Naive thymus-derived CD8-positive, alpha-beta T cell (primary cell): ENCODE measurements at regions not wholly inside any gene's neighbourhood (a gene's known extent, or its start where the extent isn't known, plus 50 kb on each side); places are given as distances from the start of the nearest gene placed in this dataset.

Experiments used
- ATAC-seq, 2 donors: fragments of 150-1000 bp; cut with Tn5 transposase in 1 of 2; sonication (Bioruptor Pico), chemical (Tn5 transposase) in 1 of 2; 1 replicate in 1 of 2; 2 replicates in 1 of 2; pipeline ENCODE4 v1.10.0; 2021; ENCODE audit warnings: mild to moderate bottlenecking in 2 of 2, moderate library complexity in 2 of 2
- POLR2A ChIA-PET: fragments of 350-600 bp; sonication (Branson Sonifier 250); formaldehyde crosslinking; loops from one replicate; lab custom pipeline; 2021; ENCODE audit warnings: antibody characterized with exemption; lab: Charles Lee
- DNase-seq, 10 donors: peaks; one replicate each; pipeline versions ENCODE4 v3.0.0 to v3.0.0-alpha.2; 2020 to 2022
- H3K27ac Mint-ChIP-seq, 10 donors: one replicate each; pipeline ENCODE4 v1.8.0; 2020 to 2022; ENCODE audit warnings: mild to moderate bottlenecking in 10 of 10, mixed read lengths in 10 of 10, moderate library complexity in 4 of 10, inconsistent platforms in 1 of 10
- H3K27me3 Mint-ChIP-seq, 5 donors: one replicate each; pipeline ENCODE4 v1.8.0; 2021 to 2022; ENCODE audit warnings: mixed read lengths in 5 of 5
- H3K36me3 Mint-ChIP-seq, 3 donors: one replicate each; pipeline ENCODE4 v1.8.0; 2020 to 2022; ENCODE audit warnings: mixed read lengths in 3 of 3, mild to moderate bottlenecking in 2 of 3, inconsistent platforms in 1 of 3
- H3K4me1 Mint-ChIP-seq, 4 donors: one replicate each; pipeline ENCODE4 v1.8.0; 2021 to 2022; ENCODE audit warnings: mixed read lengths in 4 of 4
- H3K4me3 Mint-ChIP-seq, 10 donors: one replicate each; pipeline ENCODE4 v1.8.0; 2020 to 2022; ENCODE audit warnings: mild to moderate bottlenecking in 10 of 10, mixed read lengths in 10 of 10, moderate library complexity in 6 of 10, inconsistent platforms in 1 of 10
- H3K9me3 Mint-ChIP-seq, 9 donors: one replicate each; pipeline ENCODE4 v1.8.0; 2020 to 2022; ENCODE audit warnings: mixed read lengths in 9 of 9, mild to moderate bottlenecking in 3 of 9, inconsistent platforms in 1 of 9, moderate library complexity in 1 of 9

DNA sequence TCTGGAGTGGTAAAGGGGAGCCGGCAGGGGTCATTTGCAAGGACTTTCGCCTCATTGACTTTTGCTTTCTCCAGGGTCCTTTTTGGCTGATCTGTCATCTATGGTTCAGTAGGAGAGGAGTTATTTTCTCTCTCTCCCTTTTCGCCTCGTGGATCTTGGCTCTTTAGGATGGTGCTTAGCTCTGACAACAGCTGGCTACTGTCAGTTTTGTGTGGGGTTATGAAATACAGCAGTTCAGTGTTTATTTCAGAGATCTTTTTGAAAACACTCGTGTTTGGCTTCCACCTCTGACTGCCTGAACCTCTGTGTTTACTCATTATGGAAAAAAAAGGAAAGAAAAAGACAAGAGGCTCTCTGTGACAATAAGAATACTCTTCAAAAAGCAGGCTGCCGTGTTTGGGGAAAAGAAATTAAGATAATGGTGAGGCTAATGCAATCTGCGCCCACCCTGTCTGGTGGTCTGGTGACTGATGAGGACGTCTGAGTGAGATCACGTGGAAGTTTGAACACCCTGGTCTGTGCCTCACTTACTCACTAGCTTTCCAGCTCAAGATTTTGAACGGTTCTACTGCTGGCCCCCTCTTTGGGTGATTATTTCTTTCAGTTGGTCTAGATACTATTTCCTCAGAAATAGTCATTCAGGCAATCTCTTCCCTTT is 567.7 kb downstream of the CAAP1 start:
- DNase-seq (no peak), ATAC-seq (no peak)
- Mint-ChIP-seq H3K4me1 (no peaks in the 10 kb centered on the region), H3K4me3 (no peak overlapping the region), H3K36me3 (no peaks in the 10 kb centered on the region), H3K27ac (no peak overlapping the region), H3K9me3 (peaks cover 0 to 16% (median 2%) of the 10 kb centered on the region in 9 donors), H3K27me3 (no peaks in the 10 kb centered on the region)
- POLR2A ChIA-PET = no interaction called here

DNA sequence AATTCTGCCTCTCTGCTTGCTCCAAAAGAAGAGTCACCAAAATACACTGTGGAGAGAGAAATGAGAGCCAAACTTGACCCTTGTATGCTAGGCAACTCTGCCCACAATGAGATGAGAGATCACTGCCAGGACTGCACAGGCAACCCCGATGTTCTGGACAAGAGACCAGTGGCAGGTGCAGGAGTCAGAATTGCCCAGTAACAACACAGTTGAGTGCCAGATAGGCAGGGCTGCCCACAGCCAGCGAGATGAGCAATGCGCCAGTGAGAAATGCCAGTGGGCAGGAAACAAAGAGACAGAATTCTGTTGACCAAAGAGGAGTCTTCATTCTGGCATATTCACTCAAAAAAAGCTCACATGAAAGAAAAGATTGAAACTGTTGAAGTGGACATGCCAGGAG is 570.7 kb downstream of the CAAP1 start:
- Mint-ChIP-seq H3K9me3 (peaks cover 0 to 16% (median 0%) of the 10 kb centered on the region in 9 donors), H3K36me3 (no peaks in the 10 kb centered on the region), H3K27me3 (no peaks in the 10 kb centered on the region), H3K4me1 (no peaks in the 10 kb centered on the region), H3K27ac (no peak overlapping the region), H3K4me3 (no peak overlapping the region)
- POLR2A ChIA-PET = no interaction called here
- ATAC-seq = no peak
- DNase-seq = no peak

DNA sequence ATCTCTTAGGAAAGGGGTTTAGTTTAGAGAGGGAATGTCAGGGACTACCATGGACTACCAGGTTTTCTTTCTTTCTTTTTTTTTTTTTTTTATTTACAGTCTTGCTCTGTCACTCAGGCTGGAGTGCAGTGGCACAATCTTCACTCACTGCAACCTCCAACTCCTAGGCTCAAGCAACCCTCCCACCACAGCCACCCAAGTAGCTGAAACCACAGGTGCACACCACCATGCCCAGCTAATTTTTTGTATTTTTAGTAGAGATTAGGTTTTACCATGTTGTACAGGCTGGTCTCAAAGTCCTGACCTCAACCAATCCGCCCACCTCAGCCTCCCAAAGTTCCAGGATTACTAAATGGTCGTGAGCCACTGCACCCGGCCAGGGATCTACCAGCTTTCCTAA is 572.7 kb downstream of the CAAP1 start:
- Mint-ChIP-seq H3K36me3 (no peaks in the 10 kb centered on the region), H3K27me3 (no peaks in the 10 kb centered on the region), H3K27ac (no peak overlapping the region), H3K4me1 (no peaks in the 10 kb centered on the region), H3K9me3 (peaks cover 0 to 24% (median 0%) of the 10 kb centered on the region in 9 donors), H3K4me3 (no peak overlapping the region)
- POLR2A ChIA-PET = no interaction called here
- no peak for DNase-seq
- no peak for ATAC-seq

DNA sequence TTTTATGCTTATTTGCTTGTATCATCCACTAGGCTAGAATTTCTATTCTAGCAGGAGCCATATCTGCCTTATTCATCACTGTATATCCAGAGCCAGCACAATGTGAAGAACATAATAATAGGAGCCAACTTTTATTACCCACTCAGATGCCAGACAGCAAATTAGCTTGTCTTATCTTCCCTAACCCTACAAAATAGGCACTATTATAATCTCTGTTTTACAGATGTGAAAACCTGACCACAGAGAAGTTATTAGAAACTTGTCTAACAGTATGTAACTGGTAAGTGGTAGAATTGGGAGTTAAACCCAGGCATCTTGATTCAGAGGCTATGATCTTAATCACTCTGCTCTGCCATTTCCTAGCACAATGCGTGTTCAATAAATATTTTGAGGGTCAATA is 579.5 kb downstream of the CAAP1 start:
- H3K4me3 Mint-ChIP-seq = no peak overlapping the region
- H3K9me3 Mint-ChIP-seq = peaks cover 0 to 18% (median 3%) of the 10 kb centered on the region in 9 donors
- H3K27me3 Mint-ChIP-seq = no peaks in the 10 kb centered on the region
- no peak for DNase-seq
- H3K36me3 Mint-ChIP-seq = no peaks in the 10 kb centered on the region
- H3K4me1 Mint-ChIP-seq = no peaks in the 10 kb centered on the region
- no peak overlapping the region for H3K27ac Mint-ChIP-seq
- no peak for ATAC-seq
- POLR2A ChIA-PET = no interaction called here

DNA sequence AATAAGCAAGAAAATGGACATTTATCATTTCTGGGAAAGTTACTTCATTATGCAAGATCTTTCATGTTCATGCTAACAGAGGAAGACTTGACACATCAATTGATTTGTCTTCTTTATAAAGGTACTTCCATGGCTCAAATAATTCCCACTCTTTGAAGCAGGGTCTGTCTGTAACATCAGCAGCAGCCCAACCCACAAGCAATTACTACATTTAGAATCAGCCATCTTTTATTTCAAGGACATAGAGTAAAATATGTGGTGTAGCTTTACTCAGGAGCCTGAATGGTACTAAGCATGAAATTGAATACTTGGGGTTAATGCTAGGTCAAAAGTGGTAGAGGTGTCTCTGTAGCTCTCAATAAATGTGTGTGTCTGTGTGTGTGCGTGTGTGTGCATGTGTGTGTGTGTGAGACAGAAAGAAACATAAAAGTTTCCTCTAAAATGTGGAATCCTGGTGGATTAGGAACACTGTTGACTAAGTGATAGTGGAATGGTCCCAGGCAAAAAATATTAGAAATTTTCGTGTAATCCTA is 581.1 kb downstream of the CAAP1 start:
- no peak overlapping the region for H3K27ac Mint-ChIP-seq
- peaks cover 0 to 33% (median 5%) of the 10 kb centered on the region in 9 donors for H3K9me3 Mint-ChIP-seq
- ATAC-seq = no peak

DNA sequence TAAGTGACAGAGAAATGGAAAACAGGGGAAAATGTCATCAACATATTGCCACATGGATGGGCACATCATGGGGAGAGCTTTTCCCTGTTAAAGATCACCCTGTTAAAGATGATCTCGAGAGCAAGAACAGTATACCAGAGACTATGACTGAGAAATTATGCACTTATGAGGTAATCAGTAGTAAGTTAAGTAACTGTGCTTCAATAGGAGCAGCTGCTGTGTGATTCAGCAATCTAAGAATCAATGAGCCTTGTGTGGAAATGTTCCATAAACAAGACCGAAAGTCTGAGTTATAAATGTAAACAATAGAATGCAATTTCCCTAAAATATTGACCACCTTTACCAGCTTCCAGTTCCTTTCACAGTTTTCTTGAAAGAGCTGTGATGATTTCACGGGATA is 582.3 kb downstream of the CAAP1 start:
- Mint-ChIP-seq H3K9me3 (peaks cover 0 to 32% (median 5%) of the 10 kb centered on the region in 9 donors), H3K36me3 (peaks cover 0 to 4% (median 0%) of the 10 kb centered on the region in 3 donors)

More for the DNA sequence above, 581.1 kb downstream of the CAAP1 start:
- peaks cover 0 to 3% (median 0%) of the 10 kb centered on the region in 3 donors for H3K36me3 Mint-ChIP-seq
- POLR2A ChIA-PET = no interaction called here
- no peak for DNase-seq
- H3K4me3 Mint-ChIP-seq = no peak overlapping the region
- peaks cover 0 to 2% (median 0%) of the 10 kb centered on the region in 4 donors for H3K4me1 Mint-ChIP-seq
- no peaks in the 10 kb centered on the region for H3K27me3 Mint-ChIP-seq

DNA sequence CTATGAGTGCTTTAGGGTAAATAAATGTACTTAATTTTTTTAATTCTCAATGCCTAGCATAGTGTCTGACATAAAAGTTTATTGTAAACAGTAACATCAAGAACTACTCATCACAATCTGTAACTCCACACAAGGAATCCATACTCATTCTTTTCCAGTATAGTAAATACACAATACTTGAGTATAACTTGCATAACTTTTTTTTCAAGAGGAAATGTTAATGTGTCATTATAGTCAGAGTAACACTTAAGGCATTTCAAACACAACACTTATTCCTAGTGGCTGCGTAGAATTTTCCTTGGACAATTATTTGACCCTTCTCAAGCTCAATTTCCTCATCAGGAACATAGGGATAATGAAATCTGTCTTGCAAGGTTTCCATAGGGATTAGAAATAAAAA is 584.3 kb downstream of the CAAP1 start:
- DNase-seq (no peak), ATAC-seq (no peak)
- POLR2A ChIA-PET = no interaction called here
- no peak overlapping the region for H3K4me3 Mint-ChIP-seq
- H3K27me3 Mint-ChIP-seq = no peaks in the 10 kb centered on the region
- no peak overlapping the region for H3K27ac Mint-ChIP-seq
- peaks cover 0 to 2% (median 0%) of the 10 kb centered on the region in 4 donors for H3K4me1 Mint-ChIP-seq
- peaks cover 0 to 4% (median 0%) of the 10 kb centered on the region in 3 donors for H3K36me3 Mint-ChIP-seq
- peaks cover 0 to 28% (median 5%) of the 10 kb centered on the region in 9 donors for H3K9me3 Mint-ChIP-seq

More for the DNA sequence above, 582.3 kb downstream of the CAAP1 start:
- H3K27me3 Mint-ChIP-seq = no peaks in the 10 kb centered on the region
- H3K4me1 Mint-ChIP-seq = peaks cover 0 to 2% (median 0%) of the 10 kb centered on the region in 4 donors
- no peak overlapping the region for H3K27ac Mint-ChIP-seq
- POLR2A ChIA-PET = no interaction called here
- ATAC-seq (no peak), DNase-seq (no peak)
- H3K4me3 Mint-ChIP-seq = no peak overlapping the region

DNA sequence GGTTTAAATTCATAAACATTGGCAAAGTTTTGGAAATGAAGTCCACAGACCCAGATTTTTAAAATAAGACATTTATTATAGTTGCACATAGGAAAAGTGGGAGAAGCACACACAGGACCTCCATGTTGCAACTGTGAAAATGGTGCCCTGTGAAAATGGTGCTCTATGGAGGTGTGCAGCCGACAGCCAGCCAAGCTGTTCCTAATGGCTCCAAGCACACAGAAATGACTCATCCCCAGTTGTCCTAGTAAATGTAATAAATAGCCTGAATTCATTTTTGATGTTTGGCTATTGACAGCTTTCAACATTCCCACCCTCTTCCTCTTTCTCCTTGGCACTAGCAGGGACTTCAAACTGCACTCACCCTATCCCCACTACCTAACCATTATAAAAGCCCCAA is 590.9 kb downstream of the CAAP1 start:
- Mint-ChIP-seq H3K27ac (no peak overlapping the region), H3K9me3 (peaks cover 0 to 26% (median 9%) of the 10 kb centered on the region in 9 donors), H3K4me3 (no peak overlapping the region), H3K36me3 (peaks cover 0 to 3% (median 0%) of the 10 kb centered on the region in 3 donors), H3K4me1 (peaks cover 0 to 1% (median 0%) of the 10 kb centered on the region in 4 donors), H3K27me3 (no peaks in the 10 kb centered on the region)
- POLR2A ChIA-PET = no interaction called here
- DNase-seq (no peak), ATAC-seq (no peak)

DNA sequence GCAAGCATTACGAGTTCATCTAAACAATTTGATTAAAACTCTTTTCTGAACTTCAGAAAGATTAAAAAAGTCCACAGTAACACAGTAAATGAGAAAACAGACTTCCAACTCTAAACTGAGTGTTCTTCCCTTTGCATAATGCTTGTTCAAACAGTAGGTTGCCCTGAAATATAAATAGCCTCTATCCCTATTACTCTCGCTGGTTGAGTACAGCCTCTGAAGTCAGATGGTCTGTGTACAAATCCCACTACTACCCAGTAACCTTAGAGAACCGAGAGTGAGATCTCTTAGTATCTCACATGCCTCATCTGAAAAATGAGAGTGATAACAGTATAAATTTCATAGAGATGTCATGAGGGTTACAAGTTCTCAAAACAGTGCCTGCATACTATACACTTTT is 591.6 kb downstream of the CAAP1 start:
- H3K27me3 Mint-ChIP-seq = no peaks in the 10 kb centered on the region
- no peak for DNase-seq
- no peak overlapping the region for H3K27ac Mint-ChIP-seq
- no peak overlapping the region for H3K4me3 Mint-ChIP-seq
- no peak for ATAC-seq
- H3K4me1 Mint-ChIP-seq = no peaks in the 10 kb centered on the region
- no peaks in the 10 kb centered on the region for H3K36me3 Mint-ChIP-seq
- peaks cover 0 to 21% (median 8%) of the 10 kb centered on the region in 9 donors for H3K9me3 Mint-ChIP-seq
- POLR2A ChIA-PET = no interaction called here

DNA sequence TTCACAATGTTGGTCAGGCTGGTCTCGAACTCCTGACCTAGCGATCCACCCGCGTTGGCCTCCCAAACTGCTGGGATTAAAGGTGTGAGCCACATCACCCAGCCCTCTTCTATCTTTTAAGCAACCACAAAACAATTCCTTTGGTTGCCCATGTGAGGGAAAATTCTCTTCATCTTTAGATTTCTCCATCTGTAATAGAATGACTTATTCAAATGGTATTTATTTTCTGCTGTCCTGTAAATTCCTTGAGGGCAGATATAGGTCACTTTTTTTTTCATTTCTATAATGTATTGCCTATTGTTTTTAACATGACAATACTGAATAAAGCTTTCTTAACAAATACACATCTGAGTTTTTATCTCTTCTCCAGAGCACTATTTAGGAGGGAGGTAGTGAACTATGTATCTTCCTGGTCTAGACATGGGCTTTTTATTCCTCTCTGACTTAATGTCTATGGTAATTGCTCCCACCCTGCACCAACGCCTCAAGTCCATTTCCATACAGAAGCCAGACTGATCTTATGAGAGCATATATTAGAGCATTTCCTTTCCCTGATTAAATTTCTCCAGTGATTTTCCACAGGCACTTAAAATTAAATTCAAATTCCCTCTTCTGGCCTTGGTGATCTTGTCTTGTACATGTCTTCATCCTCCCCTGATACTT is 595.6 kb downstream of the CAAP1 start:
- Mint-ChIP-seq H3K9me3 (peaks cover 0 to 16% (median 8%) of the 10 kb centered on the region in 9 donors), H3K27ac (no peak overlapping the region), H3K4me1 (no peaks in the 10 kb centered on the region), H3K4me3 (no peak overlapping the region), H3K27me3 (no peaks in the 10 kb centered on the region), H3K36me3 (no peaks in the 10 kb centered on the region)
- ATAC-seq (no peak), DNase-seq (no peak)
- POLR2A ChIA-PET = no interaction called here

DNA sequence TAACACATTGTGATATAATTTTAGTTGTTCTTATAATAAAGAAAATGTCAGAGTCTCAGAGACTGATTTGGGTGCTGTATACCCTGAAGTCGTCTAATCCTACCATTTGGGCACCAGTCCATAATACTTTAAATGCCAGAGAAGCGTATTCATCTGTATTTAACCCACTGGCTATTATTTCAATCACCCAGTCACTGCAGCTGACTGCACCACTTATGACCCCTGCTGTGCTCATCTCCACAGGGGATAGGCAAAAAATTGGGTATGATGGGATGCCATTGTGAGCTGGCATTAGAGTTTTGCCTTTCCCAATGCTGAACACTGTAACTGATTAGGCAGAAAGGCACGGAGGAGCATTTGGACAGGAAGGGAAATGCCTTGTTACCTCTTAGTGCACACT is 599.7 kb downstream of the CAAP1 start:
- POLR2A ChIA-PET = no interaction called here
- no peaks in the 10 kb centered on the region for H3K27me3 Mint-ChIP-seq
- no peak overlapping the region for H3K27ac Mint-ChIP-seq
- H3K36me3 Mint-ChIP-seq = peaks cover 0 to 9% (median 0%) of the 10 kb centered on the region in 3 donors
- peaks cover 7 to 35% (median 21%) of the 10 kb centered on the region in 9 donors for H3K9me3 Mint-ChIP-seq
- no peak for ATAC-seq
- no peak overlapping the region for H3K4me3 Mint-ChIP-seq
- no peak for DNase-seq
- no peaks in the 10 kb centered on the region for H3K4me1 Mint-ChIP-seq

DNA sequence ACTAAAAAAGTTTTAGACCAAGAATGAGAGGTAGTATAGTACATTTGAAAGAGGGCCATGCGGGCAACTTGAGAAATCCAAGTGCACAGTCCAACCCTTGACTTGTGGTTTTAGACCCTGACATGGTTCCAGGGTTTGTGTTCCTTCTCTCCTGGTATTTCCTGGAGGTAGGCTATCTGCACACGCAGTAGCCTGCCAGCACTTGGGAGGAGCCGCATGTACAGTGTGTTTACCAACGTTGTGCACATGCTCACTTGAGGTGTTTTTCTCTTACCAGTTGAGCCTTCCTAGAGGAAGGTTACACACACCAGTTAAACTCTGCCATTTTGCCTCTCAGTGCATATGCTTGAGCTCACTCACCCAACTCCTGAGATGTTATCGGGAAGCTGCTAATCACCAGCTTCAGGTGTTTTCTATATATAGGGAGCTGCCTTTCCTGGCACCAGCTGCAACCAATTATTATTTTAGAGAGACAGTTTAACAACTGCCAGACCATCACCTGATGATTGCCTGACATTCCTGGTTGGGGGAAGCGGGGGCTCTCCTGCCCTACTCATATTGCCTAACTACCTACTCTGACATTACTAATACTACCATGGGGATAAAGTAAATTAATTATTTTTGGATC is 593.4 kb upstream of the TUSC1 start:
- Mint-ChIP-seq H3K9me3 (peaks cover 0 to 10% (median under 1%) of the 10 kb centered on the region in 9 donors), H3K4me3 (no peak overlapping the region), H3K27me3 (no peaks in the 10 kb centered on the region), H3K4me1 (no peaks in the 10 kb centered on the region), H3K27ac (no peak overlapping the region), H3K36me3 (no peaks in the 10 kb centered on the region)
- ATAC-seq = no peak
- no peak for DNase-seq
- POLR2A ChIA-PET = no interaction called here
